NCI-H748 treated with DMSO at 0.1 percent for 48 hours (cell line): ENCODE measurements at regions not wholly inside any gene's neighbourhood (a gene's known extent, or its start where the extent isn't known, plus 50 kb on each side); places are given as distances from the start of the nearest gene placed in this dataset.
"Not testable (repeated sequence)": the region's sequence is repeated elsewhere in the genome, so short reads cannot be mapped to it uniquely, and the experiment has no call there.

Experiments
- DNase-seq: peaks from one replicate; lab custom pipeline; 2025; lab: John Stamatoyannopoulos, UW

- no peak for DNase-seq
These were observed 502.8 kb upstream of the CDH11 start for GRCh38 chr16:65624666-65625065.

- DNase-seq: no peak
These were observed 502.4 kb upstream of the CDH11 start for GRCh38 chr16:65624229-65624628.

- no peak for DNase-seq
These were observed 501.0 kb upstream of the CDH11 start for GRCh38 chr16:65622871-65623270.

- no peak for DNase-seq
These were observed 500.3 kb upstream of the CDH11 start for GRCh38 chr16:65622151-65622550.

GRCh38 chr16:65621640-65622039 lies 499.8 kb upstream of the CDH11 start:
- peak; percentile 16 for DNase-seq

- no peak for DNase-seq
These were observed 497.7 kb upstream of the CDH11 start for GRCh38 chr16:65619606-65620005.

GRCh38 chr16:65618931-65619330 lies 497.1 kb upstream of the CDH11 start:
- no peak for DNase-seq

GRCh38 chr16:65618333-65618732 lies 496.5 kb upstream of the CDH11 start:
- DNase-seq: no peak

- no peak for DNase-seq
These were observed 495.6 kb upstream of the CDH11 start for GRCh38 chr16:65617421-65617820.

- no peak for DNase-seq
These were observed 486.6 kb upstream of the CDH11 start for GRCh38 chr16:65608455-65608854.

GRCh38 chr16:65604771-65605170 lies 482.9 kb upstream of the CDH11 start:
- no peak for DNase-seq

- DNase-seq: no peak
These were observed 479.9 kb upstream of the CDH11 start for GRCh38 chr16:65601781-65602180.

GRCh38 chr16:65600629-65601028 lies 478.8 kb upstream of the CDH11 start:
- DNase-seq: no peak

GRCh38 chr16:65600046-65600445 lies 478.2 kb upstream of the CDH11 start:
- DNase-seq: no peak

GRCh38 chr16:65598621-65599020 lies 476.8 kb upstream of the CDH11 start:
- no peak for DNase-seq

- DNase-seq: no peak
These were observed 461.6 kb upstream of the CDH11 start for GRCh38 chr16:65583498-65583897.

GRCh38 chr16:65579050-65579449 lies 457.2 kb upstream of the CDH11 start:
- no peak for DNase-seq

GRCh38 chr16:65576631-65577030 lies 454.8 kb upstream of the CDH11 start:
- DNase-seq: no peak

GRCh38 chr16:65576139-65576538 lies 454.3 kb upstream of the CDH11 start:
- no peak for DNase-seq

GRCh38 chr16:65574326-65574966 lies 452.6 kb upstream of the CDH11 start:
- DNase-seq: peak; percentile 15

GRCh38 chr16:65572156-65572555 lies 450.3 kb upstream of the CDH11 start:
- DNase-seq: no peak

GRCh38 chr16:65570261-65570660 lies 448.4 kb upstream of the CDH11 start:
- no peak for DNase-seq

- no peak for DNase-seq
These were observed 438.0 kb upstream of the CDH11 start for GRCh38 chr16:65559846-65560245.

- DNase-seq: not testable (repeated sequence)
These were observed 427.8 kb upstream of the CDH11 start for GRCh38 chr16:65549689-65550088.

GRCh38 chr16:65548470-65548869 lies 426.6 kb upstream of the CDH11 start:
- no peak for DNase-seq
